HCT116 (cell line): ENCODE measurements at regions not wholly inside any gene's neighbourhood (a gene's known extent, or its start where the extent isn't known, plus 50 kb on each side); places are given as distances from the start of the nearest gene placed in this dataset.

Experiments
- ATAC-seq: fragments of 200-7000 bp; cut with Tn5 transposase; 2 replicates; pipeline ENCODE4 v1.9.1; 2020; ENCODE audit warnings: mild to moderate bottlenecking, moderate library complexity
- BruUV-seq: library from RNA; stranded (reverse); fragments of 400-500 nt; replicated peaks from 2 replicates; lab custom pipeline; 2021; lab: Mats Ljungman, UMichigan
- CTCF ChIA-PET: fragments of 300-600 bp; sonication (Branson Sonifier 250); formaldehyde crosslinking; loops from one replicate; lab custom pipeline; 2021; ENCODE audit warnings: antibody characterized with exemption; lab: Charles Lee
- POLR2A ChIA-PET: fragments of 300-600, 350-600 bp; sonication (Branson Sonifier 250); formaldehyde crosslinking; loops from one replicate; lab custom pipeline; 2021; ENCODE audit warnings: antibody characterized with exemption; lab: Charles Lee
- RAD21 ChIA-PET, 2 experiments: fragments of 300-600 bp; sonication (Branson Sonifier 250); formaldehyde crosslinking; loops; one replicate each; lab custom pipeline; 2023; ENCODE audit warnings: low total read pairs in 2 of 2; ENCODE audit not compliant: uncharacterized antibody in 2 of 2, unreplicated experiment in 2 of 2, low non-redundant PET in 1 of 2; lab: Charles Lee
- DNase-seq: peaks from one replicate; pipeline ENCODE4 v3.0.0-alpha.2; 2010; ENCODE audit warnings: low read depth, low spot score
- H2AFZ ChIP-seq: fragments of 200-600 bp; shearing (Covaris generic), sonication (generic); 2 replicates; pipeline ENCODE4 v1.6.1; 2017; ENCODE audit warnings: low read depth, mixed run types, mixed read lengths, antibody characterized with exemption, low read length; ENCODE audit not compliant: poor library complexity, severe bottlenecking
- H3K27ac ChIP-seq: 2 replicates; pipeline ENCODE4 v1.5.1; 2012; ENCODE audit warnings: low read depth, low read length
- H3K27me3 ChIP-seq: fragments of 200-600 bp; sonication (generic); 2 replicates; pipeline ENCODE4 v1.6.1; 2016; ENCODE audit warnings: mixed run types, low read length, mixed read lengths; ENCODE audit not compliant: insufficient read depth
- H3K36me3 ChIP-seq, 2 experiments: fragments of 200-500 bp in 1 of 2; fragments of 200-600 bp in 1 of 2; sonication (Bioruptor generic) in 1 of 2; sonication (generic) in 1 of 2; 2 replicates each; pipeline versions ENCODE4 v1.5.1 to v1.6.1; 2014 to 2016; ENCODE audit warnings: low read length in 2 of 2, inconsistent platforms in 1 of 2, mixed read lengths in 1 of 2, mixed run types in 1 of 2; ENCODE audit not compliant: insufficient read depth in 2 of 2, control insufficient read depth in 1 of 2
- H3K4me1 ChIP-seq, 2 experiments: fragments of 200-600 bp in 1 of 2; sonication (generic) in 1 of 2; 2 replicates each; pipeline versions ENCODE4 v1.5.1 to v1.6.1; 2012 to 2017; ENCODE audit warnings: low read length in 2 of 2, inconsistent platforms in 1 of 2, mild to moderate bottlenecking in 1 of 2, mixed read lengths in 1 of 2, mixed run types in 1 of 2, moderate library complexity in 1 of 2; ENCODE audit not compliant: insufficient read depth in 2 of 2, control insufficient read depth in 1 of 2
- H3K4me2 ChIP-seq: fragments of 200-600 bp; sonication (generic); 2 replicates; pipeline ENCODE4 v1.6.1; 2017; ENCODE audit warnings: mixed run types, low read length, mixed read lengths
- H3K4me3 ChIP-seq, 2 experiments: fragments of 200-600 bp in 1 of 2; sonication (generic) in 1 of 2; replicated peaks in 1 of 2; 2 replicates each; pipeline ENCODE4 v1.5.1; 2011 to 2016; ENCODE audit warnings: low read length in 2 of 2, control low read depth in 1 of 2, low read depth in 1 of 2, mild to moderate bottlenecking in 1 of 2, mixed read lengths in 1 of 2, mixed run types in 1 of 2
- H3K79me2 ChIP-seq: fragments of 200-600 bp; sonication (generic); 2 replicates; pipeline ENCODE4 v1.6.1; 2017; ENCODE audit warnings: mild to moderate bottlenecking, mixed run types, low read length, moderate library complexity, mixed read lengths; ENCODE audit not compliant: insufficient read depth
- H3K9ac ChIP-seq: fragments of 200-600 bp; sonication (generic); 2 replicates; pipeline ENCODE4 v1.6.1; 2016; ENCODE audit warnings: low read length, mixed read lengths
- H3K9me2 ChIP-seq: fragments of 200-600 bp; sonication (generic), shearing (Covaris generic); 2 replicates; pipeline ENCODE4 v1.6.1; 2017; ENCODE audit warnings: mixed run types, mild to moderate bottlenecking, moderate library complexity; ENCODE audit not compliant: insufficient read depth
- H3K9me3 ChIP-seq, 2 experiments: fragments of 200-500 bp in 1 of 2; fragments of 200-600 bp in 1 of 2; sonication (Bioruptor generic) in 1 of 2; sonication (generic) in 1 of 2; 2 replicates each; pipeline ENCODE4 v1.6.1; 2014 to 2017; ENCODE audit warnings: low read length in 2 of 2, mixed read lengths in 2 of 2, inconsistent platforms in 1 of 2, low read depth in 1 of 2, mild to moderate bottlenecking in 1 of 2, mixed run types in 1 of 2, moderate library complexity in 1 of 2; ENCODE audit not compliant: control insufficient read depth in 1 of 2, insufficient read depth in 1 of 2
- H4K20me1 ChIP-seq: fragments of 200-600 bp; sonication (generic), shearing (Covaris generic); 2 replicates; pipeline ENCODE4 v1.6.1; 2017; ENCODE audit warnings: mixed run types, mild to moderate bottlenecking, moderate library complexity; ENCODE audit not compliant: insufficient read depth
- CEBPB ChIP-seq: IDR thresholded peaks from 2 replicates; pipeline ENCODE4 v1.6.1; 2012; ENCODE audit warnings: low read depth
- ELF1 ChIP-seq: IDR thresholded peaks from 2 replicates; pipeline ENCODE4 v1.6.1; 2012; ENCODE audit warnings: low read depth, borderline replicate concordance
- EZH2phosphoT487 ChIP-seq: fragments of 200-600 bp; IDR thresholded peaks from 2 replicates; pipeline ENCODE4 v1.6.1; 2018; ENCODE audit warnings: antibody characterized with exemption, borderline replicate concordance
- JUND ChIP-seq: IDR thresholded peaks from 2 replicates; pipeline ENCODE4 v1.6.1; 2012
- POLR2AphosphoS5 ChIP-seq: IDR thresholded peaks from 2 replicates; pipeline ENCODE4 v1.6.1; 2011; ENCODE audit warnings: mild to moderate bottlenecking, low read depth, low read length, moderate library complexity
- RAD21 ChIP-seq: IDR thresholded peaks from 2 replicates; pipeline ENCODE4 v1.6.1; 2012; ENCODE audit warnings: low read depth, mild to moderate bottlenecking
- SP1 ChIP-seq: IDR thresholded peaks from 2 replicates; pipeline ENCODE4 v1.6.1; 2012; ENCODE audit warnings: low read depth
- SRF ChIP-seq: IDR thresholded peaks from 2 replicates; pipeline ENCODE4 v1.6.1; 2012; ENCODE audit warnings: low read depth
- YY1 ChIP-seq: IDR thresholded peaks from 2 replicates; pipeline ENCODE4 v1.6.1; 2011; ENCODE audit warnings: low read length, low read depth, moderate library complexity, mild to moderate bottlenecking; ENCODE audit not compliant: insufficient replicate concordance; ENCODE audit errors: extremely low read depth
- ZNF274 ChIP-seq: fragments of 200-500 bp; sonication (Bioruptor generic); IDR thresholded peaks from 2 replicates; pipeline ENCODE4 v1.6.1; 2014; ENCODE audit warnings: mild to moderate bottlenecking, low read depth, low read length, inconsistent platforms
- intact Hi-C: fragments of 100-400 bp; cut with micrococcal nuclease; formaldehyde crosslinking; loops from 2 replicates; pipeline ENCODE4 v1.10.0; 2022
- TF ChIP-seq, protein P1 (sequence below): IDR thresholded peaks from 2 replicates; pipeline ENCODE4 v1.6.1; 2012
- TF ChIP-seq, protein P2 (sequence below), 3 experiments: fragments of 200-600 bp in 1 of 3; sonication (generic) in 1 of 3; IDR thresholded peaks in 2 of 3; conservative IDR thresholded peaks in 1 of 3; 2 replicates each; pipeline ENCODE4 v1.5.1; 2012 to 2017; ENCODE audit warnings: low read depth in 2 of 3, low read length in 2 of 3, antibody characterized with exemption in 1 of 3, borderline replicate concordance in 1 of 3, control low read depth in 1 of 3, mild to moderate bottlenecking in 1 of 3, mixed read lengths in 1 of 3, mixed run types in 1 of 3, moderate library complexity in 1 of 3; ENCODE audit not compliant: insufficient read depth in 1 of 3
- TF ChIP-seq, protein P3 (sequence below): IDR thresholded peaks from 2 replicates; pipeline ENCODE4 v1.6.1; 2012; ENCODE audit warnings: low read depth
- TF ChIP-seq, protein P4 (sequence below): IDR thresholded peaks from 2 replicates; pipeline ENCODE4 v1.6.1; 2011; ENCODE audit warnings: mild to moderate bottlenecking, low read length, moderate library complexity; ENCODE audit not compliant: insufficient replicate concordance; ENCODE audit errors: extremely low read depth

DNA sequence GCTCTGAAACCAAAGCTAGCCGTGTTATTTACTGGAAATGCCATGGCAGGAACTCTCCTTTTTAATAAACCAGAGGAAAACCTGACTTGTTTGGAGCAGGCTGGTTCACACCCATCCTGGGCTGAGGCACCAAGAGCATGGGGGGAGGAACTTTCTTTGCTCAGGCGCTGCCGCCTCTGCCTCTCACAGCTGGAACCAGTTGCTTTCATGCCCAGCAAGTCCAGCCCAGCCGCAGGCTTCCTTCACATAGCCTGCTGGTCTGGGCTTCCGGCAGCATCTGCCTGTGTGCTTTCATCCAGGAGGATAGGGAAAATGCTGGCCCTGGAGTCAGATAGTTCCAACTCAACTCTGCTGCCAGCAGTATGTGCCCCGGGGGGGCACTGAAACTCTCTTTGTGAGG lies 88.1 kb upstream of the ASIC2 start:
- Histone ChIP-seq H3K36me3 (no peaks in the 10 kb centered on the region), H2AFZ (no peak overlapping the region), H3K27me3 (no peaks in the 10 kb centered on the region), H3K9me3 (peaks cover 0 to 3% of the 10 kb centered on the region in 2 experiments; a peak in 1 of 4 replicates), H3K27ac (no peak overlapping the region)
- TF ChIP-seq, protein P1, sequence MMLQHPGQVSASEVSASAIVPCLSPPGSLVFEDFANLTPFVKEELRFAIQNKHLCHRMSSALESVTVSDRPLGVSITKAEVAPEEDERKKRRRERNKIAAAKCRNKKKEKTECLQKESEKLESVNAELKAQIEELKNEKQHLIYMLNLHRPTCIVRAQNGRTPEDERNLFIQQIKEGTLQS: no peak
- TF ChIP-seq POLR2AphosphoS5 (no peak), YY1 (no peak), JUND (no peak), ZNF274 (no peak), ELF1 (no peak), RAD21 (no peak), EZH2phosphoT487 (no peak), SP1 (no peak), CEBPB (no peak), SRF (no peak)
- TF ChIP-seq, protein P2, sequence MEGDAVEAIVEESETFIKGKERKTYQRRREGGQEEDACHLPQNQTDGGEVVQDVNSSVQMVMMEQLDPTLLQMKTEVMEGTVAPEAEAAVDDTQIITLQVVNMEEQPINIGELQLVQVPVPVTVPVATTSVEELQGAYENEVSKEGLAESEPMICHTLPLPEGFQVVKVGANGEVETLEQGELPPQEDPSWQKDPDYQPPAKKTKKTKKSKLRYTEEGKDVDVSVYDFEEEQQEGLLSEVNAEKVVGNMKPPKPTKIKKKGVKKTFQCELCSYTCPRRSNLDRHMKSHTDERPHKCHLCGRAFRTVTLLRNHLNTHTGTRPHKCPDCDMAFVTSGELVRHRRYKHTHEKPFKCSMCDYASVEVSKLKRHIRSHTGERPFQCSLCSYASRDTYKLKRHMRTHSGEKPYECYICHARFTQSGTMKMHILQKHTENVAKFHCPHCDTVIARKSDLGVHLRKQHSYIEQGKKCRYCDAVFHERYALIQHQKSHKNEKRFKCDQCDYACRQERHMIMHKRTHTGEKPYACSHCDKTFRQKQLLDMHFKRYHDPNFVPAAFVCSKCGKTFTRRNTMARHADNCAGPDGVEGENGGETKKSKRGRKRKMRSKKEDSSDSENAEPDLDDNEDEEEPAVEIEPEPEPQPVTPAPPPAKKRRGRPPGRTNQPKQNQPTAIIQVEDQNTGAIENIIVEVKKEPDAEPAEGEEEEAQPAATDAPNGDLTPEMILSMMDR (IDR thresholded peaks at IDR 0.05 in 2 of 3, conservative IDR thresholded peaks at IDR 0.05 in 1 of 3; ENCODE audit: borderline replicate concordance in 1 of 3, insufficient read depth in 1 of 3, low read depth in 2 of 3, low read length in 2 of 3): no peak
- TF ChIP-seq, protein P3, sequence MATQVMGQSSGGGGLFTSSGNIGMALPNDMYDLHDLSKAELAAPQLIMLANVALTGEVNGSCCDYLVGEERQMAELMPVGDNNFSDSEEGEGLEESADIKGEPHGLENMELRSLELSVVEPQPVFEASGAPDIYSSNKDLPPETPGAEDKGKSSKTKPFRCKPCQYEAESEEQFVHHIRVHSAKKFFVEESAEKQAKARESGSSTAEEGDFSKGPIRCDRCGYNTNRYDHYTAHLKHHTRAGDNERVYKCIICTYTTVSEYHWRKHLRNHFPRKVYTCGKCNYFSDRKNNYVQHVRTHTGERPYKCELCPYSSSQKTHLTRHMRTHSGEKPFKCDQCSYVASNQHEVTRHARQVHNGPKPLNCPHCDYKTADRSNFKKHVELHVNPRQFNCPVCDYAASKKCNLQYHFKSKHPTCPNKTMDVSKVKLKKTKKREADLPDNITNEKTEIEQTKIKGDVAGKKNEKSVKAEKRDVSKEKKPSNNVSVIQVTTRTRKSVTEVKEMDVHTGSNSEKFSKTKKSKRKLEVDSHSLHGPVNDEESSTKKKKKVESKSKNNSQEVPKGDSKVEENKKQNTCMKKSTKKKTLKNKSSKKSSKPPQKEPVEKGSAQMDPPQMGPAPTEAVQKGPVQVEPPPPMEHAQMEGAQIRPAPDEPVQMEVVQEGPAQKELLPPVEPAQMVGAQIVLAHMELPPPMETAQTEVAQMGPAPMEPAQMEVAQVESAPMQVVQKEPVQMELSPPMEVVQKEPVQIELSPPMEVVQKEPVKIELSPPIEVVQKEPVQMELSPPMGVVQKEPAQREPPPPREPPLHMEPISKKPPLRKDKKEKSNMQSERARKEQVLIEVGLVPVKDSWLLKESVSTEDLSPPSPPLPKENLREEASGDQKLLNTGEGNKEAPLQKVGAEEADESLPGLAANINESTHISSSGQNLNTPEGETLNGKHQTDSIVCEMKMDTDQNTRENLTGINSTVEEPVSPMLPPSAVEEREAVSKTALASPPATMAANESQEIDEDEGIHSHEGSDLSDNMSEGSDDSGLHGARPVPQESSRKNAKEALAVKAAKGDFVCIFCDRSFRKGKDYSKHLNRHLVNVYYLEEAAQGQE: no peak
- TF ChIP-seq, protein P4, sequence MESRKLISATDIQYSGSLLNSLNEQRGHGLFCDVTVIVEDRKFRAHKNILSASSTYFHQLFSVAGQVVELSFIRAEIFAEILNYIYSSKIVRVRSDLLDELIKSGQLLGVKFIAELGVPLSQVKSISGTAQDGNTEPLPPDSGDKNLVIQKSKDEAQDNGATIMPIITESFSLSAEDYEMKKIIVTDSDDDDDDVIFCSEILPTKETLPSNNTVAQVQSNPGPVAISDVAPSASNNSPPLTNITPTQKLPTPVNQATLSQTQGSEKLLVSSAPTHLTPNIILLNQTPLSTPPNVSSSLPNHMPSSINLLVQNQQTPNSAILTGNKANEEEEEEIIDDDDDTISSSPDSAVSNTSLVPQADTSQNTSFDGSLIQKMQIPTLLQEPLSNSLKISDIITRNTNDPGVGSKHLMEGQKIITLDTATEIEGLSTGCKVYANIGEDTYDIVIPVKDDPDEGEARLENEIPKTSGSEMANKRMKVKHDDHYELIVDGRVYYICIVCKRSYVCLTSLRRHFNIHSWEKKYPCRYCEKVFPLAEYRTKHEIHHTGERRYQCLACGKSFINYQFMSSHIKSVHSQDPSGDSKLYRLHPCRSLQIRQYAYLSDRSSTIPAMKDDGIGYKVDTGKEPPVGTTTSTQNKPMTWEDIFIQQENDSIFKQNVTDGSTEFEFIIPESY: no peak
- TF ChIP-seq, all 23 proteins: peak for 0
- H3K9me2 ChIP-seq: no peaks in the 10 kb centered on the region
- no peak overlapping the region for H3K9ac ChIP-seq
- DNase-seq (no peak), ATAC-seq (no peak)
- no peaks in the 10 kb centered on the region for H3K4me1 ChIP-seq
- ChIA-PET RAD21 (no interaction called here), POLR2A (no interaction called here), CTCF (no interaction called here)
- no peaks in the 10 kb centered on the region for H3K79me2 ChIP-seq
- no peak overlapping the region for H3K4me3 ChIP-seq
- no TSS peak for BruUV-seq
- intact Hi-C loops: no loop called here
- H4K20me1 ChIP-seq: no peaks in the 10 kb centered on the region
- no peak overlapping the region for H3K4me2 ChIP-seq
